HG02973 (cell line): ENCODE measurements at regions not wholly inside any gene's neighbourhood (a gene's known extent, or its start where the extent isn't known, plus 50 kb on each side); places are given as distances from the start of the nearest gene placed in this dataset.
"Not testable (repeated sequence)": the region's sequence is repeated elsewhere in the genome, so short reads cannot be mapped to it uniquely, and the experiment has no call there.

Source experiments
- ATAC-seq: cut with Tn5 transposase; IDR thresholded peaks from one replicate; pipeline ENCODE4 v1.9.1; 2021; ENCODE audit warnings: moderate library complexity; ENCODE audit not compliant: unreplicated experiment

- ATAC-seq, result no peak
Observed at GRCh38 chr7:142447762-142448161, 189.9 kb upstream of the PRSS58 start.

DNA sequence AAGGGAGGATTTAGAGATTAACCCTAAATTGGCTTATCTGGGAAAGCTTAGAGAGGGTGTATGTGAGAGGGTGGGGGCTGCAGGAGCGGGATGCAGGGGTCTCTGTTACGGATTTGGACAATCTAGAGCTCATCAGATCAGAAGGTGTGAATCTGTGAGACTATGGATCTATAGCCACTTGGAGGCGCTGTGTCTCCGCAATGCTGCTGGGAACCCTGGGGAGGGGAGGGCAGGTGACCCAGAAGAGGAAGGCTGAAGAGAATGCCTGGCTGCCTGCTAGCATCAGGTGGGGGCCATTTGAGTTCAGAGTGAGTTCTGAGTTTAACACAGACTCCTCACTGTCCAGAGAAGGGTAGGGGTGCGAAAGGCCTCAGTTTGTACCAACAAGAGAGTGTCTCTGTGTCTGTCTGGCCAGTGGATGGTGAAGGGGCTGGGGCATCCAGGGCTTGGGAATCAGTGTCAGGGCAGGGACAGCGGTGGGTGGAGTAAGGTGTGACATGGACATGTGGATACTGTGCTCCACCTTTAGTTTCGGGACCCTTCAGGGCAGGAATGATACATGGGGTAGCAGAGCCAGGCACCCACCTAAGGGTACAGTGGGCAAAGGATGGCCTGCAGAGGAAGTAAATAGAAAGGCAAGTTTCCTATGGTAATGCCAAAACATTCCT is 187.3 kb upstream of the PRSS58 start:
- ATAC-seq, result no peak

DNA sequence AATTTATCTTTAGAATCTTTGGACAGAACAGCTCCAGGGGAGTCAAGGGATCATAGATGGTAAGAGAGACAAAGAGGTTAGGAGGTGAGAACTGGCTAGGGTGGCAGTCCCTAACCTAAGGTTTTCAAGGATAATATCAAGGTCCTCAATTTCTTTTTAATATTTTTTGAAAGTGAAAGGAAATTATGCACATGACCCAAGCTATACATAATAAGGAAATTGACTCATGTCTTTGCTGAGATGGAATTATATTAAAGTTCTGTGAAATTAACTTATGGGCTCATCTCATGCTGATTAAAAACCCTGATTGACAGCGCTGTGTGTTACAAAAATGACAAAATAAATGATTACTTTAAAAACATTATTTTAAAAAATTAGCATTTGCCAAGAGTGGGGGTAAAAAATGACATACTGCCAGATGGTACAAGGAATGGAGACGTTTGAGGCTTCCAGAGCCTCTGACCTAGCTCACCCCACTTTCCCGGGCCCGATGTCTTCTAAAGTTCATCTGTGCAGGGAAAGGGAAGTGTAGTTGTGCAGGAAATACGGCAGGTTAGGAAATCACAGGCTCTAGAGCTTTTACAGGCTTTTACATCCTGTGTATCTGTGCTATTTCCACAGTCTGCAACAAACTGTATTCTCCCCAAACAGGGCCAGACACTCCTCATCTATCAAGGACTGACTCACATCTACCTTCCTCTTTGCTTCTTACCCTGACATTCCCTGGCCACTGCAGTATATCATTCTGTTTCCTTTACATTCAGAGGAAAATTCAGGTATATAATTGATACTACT is 185.6 kb upstream of the PRSS58 start:
- no peak for ATAC-seq

GRCh38 chr7:142442396-142442795 is 184.5 kb upstream of the PRSS58 start:
- no peak for ATAC-seq

DNA sequence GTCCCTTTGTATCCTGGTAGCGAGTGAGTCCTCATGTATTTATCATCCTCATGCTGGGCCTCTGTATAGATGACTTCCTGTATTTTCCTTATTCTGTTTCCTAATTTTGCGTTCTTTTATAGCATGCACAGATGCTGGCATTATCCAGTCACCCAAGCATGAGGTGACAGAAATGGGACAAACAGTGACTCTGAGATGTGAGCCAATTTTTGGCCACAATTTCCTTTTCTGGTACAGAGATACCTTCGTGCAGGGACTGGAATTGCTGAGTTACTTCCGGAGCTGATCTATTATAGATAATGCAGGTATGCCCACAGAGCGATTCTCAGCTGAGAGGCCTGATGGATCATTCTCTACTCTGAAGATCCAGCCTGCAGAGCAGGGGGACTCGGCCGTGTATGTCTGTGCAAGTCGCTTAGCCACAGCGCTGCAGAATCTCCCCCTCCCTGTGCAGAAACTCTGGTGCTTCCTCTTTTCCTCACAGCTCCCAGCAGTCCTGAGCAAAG is 183.1 kb upstream of the PRSS58 start:
- ATAC-seq, result no peak

DNA sequence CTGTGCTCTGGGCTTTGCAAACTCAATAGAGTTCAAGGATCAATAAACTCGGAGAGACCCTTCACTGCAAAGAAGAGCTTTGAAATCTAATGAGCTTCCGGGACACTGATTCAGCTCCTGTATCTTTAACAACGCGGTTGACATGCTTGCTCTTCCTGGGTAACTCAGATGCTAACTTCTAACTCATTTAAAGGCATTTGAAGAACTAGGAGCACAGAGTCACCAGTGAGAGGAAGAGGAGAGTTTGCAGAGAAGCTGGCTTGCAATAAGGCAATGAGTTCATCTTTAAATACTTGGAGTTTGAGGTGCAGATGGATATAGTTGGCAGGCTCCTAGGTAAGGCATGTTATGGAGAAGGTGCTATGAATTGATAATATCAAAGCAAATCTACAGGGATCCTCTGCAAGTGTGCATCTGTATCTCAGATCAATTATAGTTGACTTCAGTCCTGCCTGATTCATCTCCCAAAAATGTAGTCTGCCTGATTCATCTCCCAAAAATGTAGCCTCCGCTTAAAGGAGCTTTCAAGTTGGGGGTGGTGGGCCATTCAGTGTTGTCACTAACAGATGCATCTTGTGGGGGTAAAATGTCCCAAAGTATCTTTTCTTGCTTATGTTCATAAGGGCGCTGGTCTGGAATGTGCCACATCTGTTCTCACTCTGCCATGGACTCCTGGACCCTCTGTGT is 182.5 kb upstream of the PRSS58 start:
- no peak for ATAC-seq

DNA sequence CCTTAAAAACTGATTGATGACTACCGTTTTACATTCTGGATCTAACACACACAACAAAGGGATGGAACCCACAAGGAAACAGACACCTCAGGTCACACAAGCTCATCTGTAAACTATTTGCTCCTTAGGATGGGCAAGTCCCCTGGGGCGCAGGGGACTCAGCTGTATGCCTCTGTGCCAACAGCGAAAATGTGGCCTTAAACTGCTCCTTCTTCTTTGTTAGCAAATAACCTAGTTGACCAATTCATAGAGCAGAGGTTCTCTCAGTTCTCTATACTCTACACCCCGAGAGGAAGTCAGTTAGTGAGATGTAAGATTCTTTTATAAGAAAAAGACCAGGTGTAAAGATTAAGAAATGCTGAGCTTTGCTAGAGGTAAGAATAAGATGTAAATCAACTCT is 181.9 kb upstream of the PRSS58 start:
- peak; percentile 39 for ATAC-seq

DNA sequence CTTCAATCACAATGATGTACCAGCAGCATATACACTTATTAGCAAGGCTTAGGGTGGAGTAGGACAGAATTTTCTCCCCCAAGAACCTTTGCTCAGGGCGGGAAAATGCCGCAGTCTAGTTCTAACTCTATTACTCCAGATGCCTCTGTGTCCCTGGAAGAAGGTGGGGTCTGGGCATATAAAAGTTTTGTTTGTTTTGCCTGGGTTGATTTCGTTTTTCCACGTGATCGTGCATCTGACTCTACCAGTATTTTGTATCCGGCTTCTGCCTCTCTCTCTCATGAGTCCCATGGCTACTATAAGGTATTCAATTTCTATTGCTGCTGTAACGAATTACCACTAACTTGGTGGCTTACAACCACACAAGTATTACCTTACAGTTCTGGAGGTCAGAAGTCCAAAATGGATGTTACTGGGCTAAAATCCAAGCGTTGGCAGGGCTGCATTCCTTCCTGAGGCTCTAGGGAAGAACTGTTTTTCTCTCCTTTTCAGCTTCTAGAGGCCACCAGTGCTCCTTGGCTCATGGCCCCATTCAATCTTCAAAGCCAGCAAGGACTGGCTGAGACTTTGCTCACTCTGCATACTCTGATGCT is 181.2 kb upstream of the PRSS58 start:
- no peak for ATAC-seq

GRCh38 chr7:142438235-142438922 is 180.5 kb upstream of the PRSS58 start:
- ATAC-seq, result peak; percentile 58

DNA sequence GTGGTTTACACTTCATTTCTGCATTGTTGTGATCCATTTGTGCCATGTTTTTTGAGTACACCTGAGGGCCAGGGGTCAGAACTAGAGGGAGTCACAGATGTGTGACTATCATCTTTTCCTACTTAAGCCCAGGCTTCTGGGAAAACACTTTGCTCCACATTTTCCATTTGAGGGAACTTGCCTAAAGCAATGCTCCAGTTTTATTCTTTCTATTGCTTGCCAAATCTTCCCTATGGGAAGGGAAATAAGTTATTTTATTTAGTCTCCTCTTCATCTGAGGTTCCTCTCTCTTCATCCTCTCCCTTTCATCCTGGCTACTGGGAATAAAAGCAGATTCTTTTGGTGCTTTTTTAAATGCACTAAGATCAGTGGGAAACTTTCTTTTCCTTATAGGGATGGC is 179.9 kb upstream of the PRSS58 start:
- no peak for ATAC-seq

GRCh38 chr7:142436601-142437000 is 178.7 kb upstream of the PRSS58 start:
- no peak for ATAC-seq

GRCh38 chr7:142435606-142436005 is 177.7 kb upstream of the PRSS58 start:
- not testable (repeated sequence) for ATAC-seq

GRCh38 chr7:142434666-142435167 is 176.9 kb upstream of the PRSS58 start:
- ATAC-seq, result no peak

- ATAC-seq, result not testable (repeated sequence)
Observed at GRCh38 chr7:142434133-142434532, 176.3 kb upstream of the PRSS58 start.

- no peak for ATAC-seq
Observed at GRCh38 chr7:142432377-142432776, 174.5 kb upstream of the PRSS58 start.

DNA sequence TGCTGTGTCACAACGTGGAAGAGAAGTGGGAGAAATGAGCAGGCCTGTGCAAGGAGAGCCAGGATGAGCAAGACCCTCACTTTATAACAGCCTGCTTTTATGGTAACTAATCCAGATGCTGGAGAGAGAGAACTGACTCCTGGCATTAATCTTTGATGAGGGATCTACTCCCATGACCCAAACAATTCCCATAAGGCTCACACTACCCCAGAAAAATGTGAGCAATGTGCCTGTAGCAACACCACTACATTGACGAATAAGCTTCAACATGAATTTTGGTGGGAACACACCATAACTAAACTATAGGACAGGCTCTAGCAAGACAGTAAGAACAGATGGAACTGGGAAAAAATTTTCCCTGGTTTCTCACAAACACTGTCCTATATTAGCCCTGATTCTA is 173.6 kb upstream of the PRSS58 start:
- no peak for ATAC-seq

DNA sequence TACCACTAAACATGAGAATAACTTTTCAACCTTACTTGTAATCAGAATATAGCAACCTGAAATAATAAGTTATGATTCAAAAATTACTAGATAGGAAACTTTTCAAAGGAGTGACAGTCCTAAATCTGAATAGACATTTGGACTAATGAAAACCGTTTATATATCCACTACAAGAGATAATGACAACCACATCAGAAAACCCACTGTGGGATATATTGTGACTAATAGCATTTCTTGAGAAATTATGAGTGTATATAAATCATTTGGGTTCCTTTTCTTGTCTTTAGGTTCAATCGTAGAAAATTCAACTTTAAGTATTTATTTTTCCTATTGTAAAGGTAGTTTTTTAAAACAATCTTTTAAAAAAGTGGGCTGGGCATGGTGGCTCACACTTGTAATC is 170.2 kb upstream of the PRSS58 start:
- no peak for ATAC-seq

- ATAC-seq, result no peak
Observed at GRCh38 chr7:142425281-142425680, 167.4 kb upstream of the PRSS58 start.

DNA sequence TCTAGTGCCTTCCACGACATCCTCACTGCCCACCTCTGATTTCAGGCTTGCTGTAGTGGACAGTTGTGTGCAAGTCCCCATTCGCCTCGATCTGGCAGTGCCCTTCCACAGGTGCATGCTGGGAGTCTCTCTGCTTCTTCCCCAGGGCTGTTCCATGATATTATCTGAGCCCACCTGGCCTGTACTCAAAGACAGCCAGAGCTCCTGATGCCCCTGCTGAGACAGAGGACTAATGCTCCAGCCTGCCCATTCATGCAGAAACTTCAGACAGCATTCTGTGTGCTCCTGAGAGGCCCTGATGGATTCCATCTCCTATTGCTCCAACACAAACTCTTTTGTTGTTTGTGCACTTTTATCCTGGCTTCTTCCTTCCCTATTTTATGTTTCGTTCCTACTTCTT is 164.8 kb upstream of the PRSS58 start:
- ATAC-seq, result no peak

GRCh38 chr7:142420554-142421362 is 162.9 kb upstream of the PRSS58 start:
- ATAC-seq, result no peak
